ENCODE measurements at regions not wholly inside any gene's neighbourhood (a gene's known extent, or its start where the extent isn't known, plus 50 kb on each side); places are given as distances from the start of the nearest gene placed in this dataset.
"Not testable (repeated sequence)": the region's sequence is repeated elsewhere in the genome, so short reads cannot be mapped to it uniquely, and the experiment has no call there.

DNA sequence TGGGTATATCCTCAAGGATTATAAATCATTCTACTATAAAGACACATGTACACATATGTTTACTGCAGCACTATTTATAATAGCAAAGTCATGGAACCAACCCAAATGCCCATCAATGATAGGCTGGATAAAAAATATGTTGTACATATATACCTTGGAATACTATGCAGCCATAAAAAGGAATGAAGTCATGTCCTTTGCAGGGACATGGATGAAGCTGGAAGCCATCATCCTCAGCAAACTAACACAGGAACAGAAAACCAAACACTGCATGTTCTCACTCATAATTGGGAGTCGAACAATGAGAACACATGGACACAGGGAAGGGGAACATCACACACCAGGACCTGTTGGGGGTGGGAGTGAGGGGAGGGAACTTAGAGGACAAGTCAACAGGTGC lies 715.0 kb upstream of the ADGRB3 start:
- H3K9ac ChIP-seq (ENCODE audit: low read length); POLR2A ChIA-PET (ENCODE audit: unreplicated experiment); H3K4me2 ChIP-seq (ENCODE audit: low read length); CTCF ChIA-PET; DNase-seq; H3K4me3 ChIP-seq (ENCODE audit: low read length); H3K36me3 ChIP-seq (ENCODE audit: low read depth, low read length); H3K9me3 ChIP-seq (ENCODE audit: low read length); H3F3A ChIP-seq (ENCODE audit: low read length, unreplicated experiment); H2AFZ ChIP-seq (ENCODE audit: low read length); H3K4me1 ChIP-seq (ENCODE audit: insufficient read depth, low read length); ATAC-seq; H3K79me2 ChIP-seq (ENCODE audit: low read length); intact Hi-C loops (cut with micrococcal nuclease); H3K27ac ChIP-seq (ENCODE audit: low read length); H4K20me1 ChIP-seq (ENCODE audit: low read length); BruUV-seq (replicated peaks); H3K27me3 ChIP-seq (ENCODE audit: low read length); H3K9me2 ChIP-seq (replicated peaks; ENCODE audit: low read length): not testable (repeated sequence)

DNA sequence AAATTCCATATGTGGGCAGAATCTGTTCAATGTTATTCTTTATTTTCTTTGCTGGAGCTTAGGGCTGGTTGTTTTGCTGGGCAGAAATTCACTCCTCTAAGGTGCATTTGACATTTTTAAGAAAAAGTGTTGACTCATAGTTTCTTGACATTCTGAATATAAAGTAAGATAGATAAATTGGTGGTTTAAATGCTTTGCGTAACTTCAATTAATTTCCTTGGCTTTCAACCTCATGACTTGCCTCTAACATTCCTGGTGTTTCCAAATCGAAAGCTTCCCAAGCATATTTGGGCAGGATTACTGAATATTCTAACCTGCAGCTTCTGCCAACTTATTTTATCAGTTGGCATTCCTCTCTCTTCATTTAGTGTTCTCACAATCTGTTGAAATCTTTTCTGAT lies 718.7 kb upstream of the ADGRB3 start:
- ChIA-PET CTCF (no interaction called here), POLR2A (ENCODE audit: unreplicated experiment) (no interaction called here)
- intact Hi-C loops (cut with micrococcal nuclease), result no loop called here
- H2AFZ ChIP-seq (ENCODE audit: low read length), result no peak overlapping the region
- BruUV-seq (replicated peaks), result no TSS peak
- H3K4me2 ChIP-seq (ENCODE audit: low read length), result no peak overlapping the region
- H3F3A ChIP-seq (ENCODE audit: low read length, unreplicated experiment), result no peaks in the 10 kb centered on the region
- no peak overlapping the region for H3K9ac ChIP-seq (ENCODE audit: low read length)
- TF ChIP-seq EZH2 (IDR thresholded peaks at IDR 0.05; ENCODE audit: low read length, unreplicated experiment) (no peak), EZH2phosphoT487 (IDR thresholded peaks at IDR 0.05; ENCODE audit: borderline replicate concordance, low read length) (no peak)
- TF ChIP-seq, protein P1, sequence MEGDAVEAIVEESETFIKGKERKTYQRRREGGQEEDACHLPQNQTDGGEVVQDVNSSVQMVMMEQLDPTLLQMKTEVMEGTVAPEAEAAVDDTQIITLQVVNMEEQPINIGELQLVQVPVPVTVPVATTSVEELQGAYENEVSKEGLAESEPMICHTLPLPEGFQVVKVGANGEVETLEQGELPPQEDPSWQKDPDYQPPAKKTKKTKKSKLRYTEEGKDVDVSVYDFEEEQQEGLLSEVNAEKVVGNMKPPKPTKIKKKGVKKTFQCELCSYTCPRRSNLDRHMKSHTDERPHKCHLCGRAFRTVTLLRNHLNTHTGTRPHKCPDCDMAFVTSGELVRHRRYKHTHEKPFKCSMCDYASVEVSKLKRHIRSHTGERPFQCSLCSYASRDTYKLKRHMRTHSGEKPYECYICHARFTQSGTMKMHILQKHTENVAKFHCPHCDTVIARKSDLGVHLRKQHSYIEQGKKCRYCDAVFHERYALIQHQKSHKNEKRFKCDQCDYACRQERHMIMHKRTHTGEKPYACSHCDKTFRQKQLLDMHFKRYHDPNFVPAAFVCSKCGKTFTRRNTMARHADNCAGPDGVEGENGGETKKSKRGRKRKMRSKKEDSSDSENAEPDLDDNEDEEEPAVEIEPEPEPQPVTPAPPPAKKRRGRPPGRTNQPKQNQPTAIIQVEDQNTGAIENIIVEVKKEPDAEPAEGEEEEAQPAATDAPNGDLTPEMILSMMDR (conservative IDR thresholded peaks at IDR 0.05; ENCODE audit: low read depth, low read length), result no peak
- H3K4me3 ChIP-seq (ENCODE audit: low read length), result no peak overlapping the region
- H3K4me1 ChIP-seq (ENCODE audit: insufficient read depth, low read length), result no peaks in the 10 kb centered on the region
- H3K27me3 ChIP-seq (ENCODE audit: low read length), result no peaks in the 10 kb centered on the region
- no peak for ATAC-seq
- DNase-seq, result no peak
- H3K9me3 ChIP-seq (ENCODE audit: low read length), result no peaks in the 10 kb centered on the region
- H3K9me2 ChIP-seq (replicated peaks; ENCODE audit: low read length), result no peaks in the 10 kb centered on the region
- no peaks in the 10 kb centered on the region for H3K36me3 ChIP-seq (ENCODE audit: low read depth, low read length)
- H3K79me2 ChIP-seq (ENCODE audit: low read length), result no peaks in the 10 kb centered on the region
- H3K27ac ChIP-seq (ENCODE audit: low read length), result no peak overlapping the region
- no peaks in the 10 kb centered on the region for H4K20me1 ChIP-seq (ENCODE audit: low read length)

DNA sequence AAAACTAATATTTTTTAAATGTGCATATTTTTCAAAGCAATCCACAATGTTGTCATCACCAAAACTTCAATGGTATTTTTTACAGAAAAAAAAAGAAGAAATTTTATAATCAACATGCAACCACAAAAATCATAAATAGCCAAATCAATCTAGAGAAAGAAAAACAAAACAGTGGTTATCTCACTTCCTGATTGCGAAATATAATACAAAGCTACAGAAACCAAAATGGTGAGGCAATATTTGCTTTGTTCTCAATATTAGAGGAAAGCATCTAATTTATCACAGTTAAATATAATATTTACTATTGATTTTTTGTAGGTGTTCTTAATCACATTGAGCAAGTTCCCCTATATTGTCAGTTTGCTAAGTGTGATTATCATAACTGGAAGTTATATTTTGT lies 720.7 kb upstream of the ADGRB3 start:
- Histone ChIP-seq H3K9me2 (replicated peaks; ENCODE audit: low read length) (no peaks in the 10 kb centered on the region), H3K4me2 (ENCODE audit: low read length) (no peak overlapping the region), H3K9me3 (ENCODE audit: low read length) (no peaks in the 10 kb centered on the region), H3K79me2 (ENCODE audit: low read length) (no peaks in the 10 kb centered on the region), H4K20me1 (ENCODE audit: low read length) (no peaks in the 10 kb centered on the region), H3K4me1 (ENCODE audit: insufficient read depth, low read length) (no peaks in the 10 kb centered on the region), H3K27ac (ENCODE audit: low read length) (no peak overlapping the region), H3K4me3 (ENCODE audit: low read length) (no peak overlapping the region), H3F3A (ENCODE audit: low read length, unreplicated experiment) (no peaks in the 10 kb centered on the region), H3K36me3 (ENCODE audit: low read depth, low read length) (no peaks in the 10 kb centered on the region), H2AFZ (ENCODE audit: low read length) (no peak overlapping the region), H3K9ac (ENCODE audit: low read length) (no peak overlapping the region), H3K27me3 (ENCODE audit: low read length) (no peaks in the 10 kb centered on the region)
- no peak for ATAC-seq
- ChIA-PET CTCF (no interaction called here), POLR2A (ENCODE audit: unreplicated experiment) (no interaction called here)
- TF ChIP-seq, protein P1 (conservative IDR thresholded peaks at IDR 0.05; ENCODE audit: low read depth, low read length), result no peak
- TF ChIP-seq EZH2 (IDR thresholded peaks at IDR 0.05; ENCODE audit: low read length, unreplicated experiment), result no peak
- no peak for TF ChIP-seq EZH2phosphoT487 (IDR thresholded peaks at IDR 0.05; ENCODE audit: borderline replicate concordance, low read length)
- intact Hi-C loops (cut with micrococcal nuclease), result no loop called here
- BruUV-seq (replicated peaks), result no TSS peak
- DNase-seq, result no peak
